Myocyte (in vitro differentiated cells): ENCODE measurements at regions not wholly inside any gene's neighbourhood (a gene's known extent, or its start where the extent isn't known, plus 50 kb on each side); places are given as distances from the start of the nearest gene placed in this dataset.
"Not testable (repeated sequence)": the region's sequence is repeated elsewhere in the genome, so short reads cannot be mapped to it uniquely, and the experiment has no call there.

ENCODE experiments used
- DNase-seq: peaks from one replicate; pipeline ENCODE4 v3.0.0-alpha.2; 2012; ENCODE audit warnings: low read depth

GRCh38 chr7:48992816-48993215 is 68.5 kb downstream of the CDC14C start:
- DNase-seq, result no peak

- no peak for DNase-seq
Measured at GRCh38 chr7:49001610-49002033, 77.3 kb downstream of the CDC14C start.

DNA sequence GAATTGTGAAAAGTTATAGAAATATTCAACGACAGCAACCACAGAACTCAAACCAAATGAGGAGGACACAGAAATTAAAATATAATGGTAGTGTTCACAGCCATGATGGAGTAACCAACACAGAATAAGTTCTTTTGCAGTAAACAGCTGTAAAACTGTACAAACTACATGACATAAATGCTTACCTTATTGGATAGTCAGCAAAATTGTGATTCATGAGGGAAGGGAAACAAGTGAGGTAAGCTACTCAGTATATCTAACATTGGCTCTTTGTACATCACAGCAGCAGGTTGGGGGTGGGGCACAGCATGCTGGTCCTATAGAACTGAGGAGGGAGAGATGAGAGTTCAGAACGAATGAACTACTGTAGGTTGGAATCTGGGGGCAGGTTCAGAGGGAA is 86.4 kb downstream of the CDC14C start:
- no peak for DNase-seq

DNA sequence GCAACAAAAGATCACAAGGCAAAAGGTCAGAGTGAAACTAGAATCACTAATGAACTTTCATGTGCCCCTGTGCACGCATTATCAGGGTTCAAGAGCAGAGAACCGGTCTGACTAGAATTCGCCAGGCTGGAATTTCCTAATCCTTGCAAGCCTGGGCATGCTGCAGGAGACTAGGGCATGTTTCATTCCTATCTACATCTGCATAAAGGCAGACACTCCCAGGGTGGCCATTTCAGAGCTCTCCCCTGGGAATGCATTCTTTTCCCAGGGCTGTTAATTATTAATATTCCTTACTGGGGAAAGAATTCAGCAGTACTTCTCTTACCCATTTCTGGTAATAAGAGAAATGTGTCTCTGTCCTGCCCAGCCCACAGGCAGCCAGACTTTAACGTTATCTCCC is 90.5 kb downstream of the CDC14C start:
- DNase-seq, result no peak

DNA sequence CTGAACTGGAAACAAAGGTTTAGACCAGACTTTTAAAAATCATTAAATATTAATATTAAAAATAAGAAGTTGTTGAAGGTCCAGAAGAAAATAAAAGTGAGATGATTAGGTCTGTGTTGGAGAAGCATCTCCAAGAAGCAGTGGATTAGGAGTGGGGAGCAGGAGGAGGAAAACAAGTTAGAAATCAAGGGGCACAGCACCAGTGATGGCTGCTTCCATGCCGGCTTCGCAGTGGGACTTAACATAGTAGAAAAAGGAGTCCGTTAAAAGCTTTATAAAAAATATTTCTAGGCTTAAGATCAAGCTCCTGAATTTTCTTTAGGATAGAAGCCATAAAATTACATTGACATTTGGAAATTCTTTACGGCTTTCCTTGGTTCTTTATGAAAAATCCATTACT is 95.8 kb downstream of the CDC14C start:
- DNase-seq, result no peak

GRCh38 chr7:49022448-49022847 is 98.1 kb downstream of the CDC14C start:
- DNase-seq, result no peak

- DNase-seq, result no peak
Measured at GRCh38 chr7:49023345-49024328, 99.3 kb downstream of the CDC14C start.

DNA sequence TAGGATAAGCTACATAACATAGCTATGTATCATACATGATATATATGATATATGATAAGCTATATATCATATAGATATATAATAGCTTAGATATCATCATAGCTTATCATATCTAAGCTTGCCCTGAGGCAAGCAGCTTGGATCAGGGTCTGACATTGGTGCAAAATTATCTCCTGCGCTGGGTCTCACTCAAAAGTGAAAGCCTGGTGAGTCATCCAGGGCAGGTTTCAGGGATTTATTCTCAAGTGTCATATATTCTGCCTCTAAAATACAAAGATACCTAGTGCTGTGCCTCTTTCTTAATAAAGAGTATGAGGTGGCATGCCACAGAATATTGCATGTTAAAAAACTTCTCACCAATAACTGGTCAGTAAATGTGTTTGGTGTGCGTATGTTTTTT is 105.9 kb downstream of the CDC14C start:
- no peak for DNase-seq

DNA sequence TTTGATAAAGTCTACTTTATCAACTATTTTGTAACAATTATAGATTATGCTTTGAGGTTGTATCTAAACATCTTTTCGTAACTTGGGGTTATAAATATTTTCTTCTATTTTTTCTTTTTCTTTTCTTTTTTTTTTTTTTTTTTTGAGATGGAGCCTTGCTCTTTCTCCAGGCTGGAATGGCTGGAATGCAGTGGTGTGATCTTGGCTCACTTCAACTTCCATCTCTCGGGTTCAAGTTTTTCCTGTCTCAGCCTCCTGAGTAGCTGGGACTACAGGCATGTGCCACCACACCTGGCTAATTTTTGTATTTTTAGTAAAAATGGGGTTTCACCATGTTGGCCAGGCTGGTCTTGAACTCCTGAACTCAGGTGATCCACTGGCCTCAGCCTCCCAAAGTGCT is 108.8 kb downstream of the CDC14C start:
- not testable (repeated sequence) for DNase-seq

GRCh38 chr7:49037346-49038210 is 113.2 kb downstream of the CDC14C start:
- DNase-seq, result no peak

GRCh38 chr7:49038821-49039358 is 114.5 kb downstream of the CDC14C start:
- DNase-seq, result no peak

DNA sequence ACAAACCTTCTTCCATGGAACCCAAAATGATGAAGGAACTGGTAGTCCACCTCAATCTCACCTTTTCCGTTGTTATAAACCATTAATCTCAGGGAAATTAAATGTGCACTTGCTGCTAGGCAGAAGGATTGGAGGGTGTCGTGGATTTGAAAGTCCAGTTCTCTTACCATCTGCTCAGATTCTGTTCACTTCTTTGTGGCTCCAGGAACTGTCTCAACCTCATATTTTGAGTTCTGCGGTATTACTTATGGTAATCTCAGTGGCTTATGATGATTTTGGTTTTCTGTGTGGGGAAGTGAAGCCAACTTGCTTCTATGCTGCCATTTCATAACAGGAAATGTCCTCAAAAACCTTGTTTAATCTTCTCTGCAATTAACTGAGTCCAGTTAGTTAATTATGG is 136.4 kb downstream of the CDC14C start:
- no peak for DNase-seq

DNA sequence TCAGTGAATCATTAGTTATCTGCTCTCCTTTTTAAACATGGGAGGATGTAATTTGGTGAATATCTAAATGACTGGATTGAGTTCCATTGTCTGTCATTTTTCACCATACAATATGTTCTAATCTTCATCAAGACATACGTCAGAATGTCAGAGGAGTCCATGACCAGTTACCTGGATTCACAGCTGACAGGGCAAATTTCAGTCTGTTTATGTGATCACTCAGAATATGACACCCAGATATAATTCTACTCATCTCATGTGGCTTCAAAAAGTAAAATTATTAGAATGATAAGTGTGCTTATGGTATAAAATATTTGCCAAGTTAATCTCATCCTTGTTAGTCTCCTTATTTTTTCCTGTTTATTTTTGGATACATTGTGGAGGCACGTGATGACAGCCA is 150.2 kb downstream of the CDC14C start:
- no peak for DNase-seq

DNA sequence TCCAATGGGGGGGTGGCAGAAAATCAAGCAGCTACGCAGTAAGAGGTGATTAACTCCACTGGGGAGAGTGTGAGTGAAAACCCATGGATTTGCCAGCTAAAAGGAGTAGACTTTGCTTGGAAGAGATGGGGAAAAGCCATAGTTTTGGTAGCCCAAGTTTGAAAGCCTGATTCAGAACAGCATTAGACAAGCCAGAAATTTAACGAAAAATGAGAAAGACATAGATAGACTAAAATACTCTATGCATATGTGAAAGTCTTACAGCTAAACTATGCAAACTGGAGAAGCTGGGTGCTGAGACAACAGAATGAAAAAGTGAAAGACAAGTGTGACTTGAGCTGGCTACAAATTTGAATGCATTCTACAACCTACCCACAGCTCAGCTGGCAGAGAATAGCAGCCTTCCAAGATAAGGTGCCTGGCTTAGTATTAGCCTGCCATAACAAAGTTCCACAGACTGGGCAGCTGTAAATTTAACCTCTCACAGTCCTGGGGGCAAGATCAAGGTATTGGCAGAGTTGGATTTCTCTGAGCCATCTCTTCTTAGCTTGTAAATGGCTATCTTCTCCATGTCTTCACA is 156.6 kb downstream of the CDC14C start:
- no peak for DNase-seq

DNA sequence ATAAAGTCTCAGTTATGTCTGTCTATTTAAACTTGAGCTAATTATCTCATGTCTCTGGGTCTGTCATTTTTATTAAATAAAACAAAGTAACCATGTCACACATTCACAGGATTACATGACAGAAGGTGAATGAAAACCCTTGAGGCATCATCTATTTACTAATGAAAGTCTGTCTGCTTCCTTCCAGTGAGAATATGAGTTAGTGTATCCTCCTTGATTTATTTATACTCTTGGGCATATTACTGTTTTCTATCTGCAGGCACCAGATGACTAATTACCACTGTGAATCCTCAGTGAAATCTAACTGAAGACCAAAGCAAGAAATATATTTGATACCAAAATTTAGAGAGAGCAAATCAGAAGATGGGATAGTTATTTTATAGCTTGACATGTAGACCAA is 163.7 kb downstream of the CDC14C start:
- no peak for DNase-seq

- DNase-seq, result no peak
Measured at GRCh38 chr7:49089717-49090116, 165.4 kb downstream of the CDC14C start.

GRCh38 chr7:49091089-49091488 is 166.7 kb downstream of the CDC14C start:
- no peak for DNase-seq

GRCh38 chr7:49091519-49091918 is 167.2 kb downstream of the CDC14C start:
- no peak for DNase-seq

GRCh38 chr7:49093218-49093617 is 168.9 kb downstream of the CDC14C start:
- no peak for DNase-seq

GRCh38 chr7:49094866-49095265 is 170.5 kb downstream of the CDC14C start:
- no peak for DNase-seq

DNA sequence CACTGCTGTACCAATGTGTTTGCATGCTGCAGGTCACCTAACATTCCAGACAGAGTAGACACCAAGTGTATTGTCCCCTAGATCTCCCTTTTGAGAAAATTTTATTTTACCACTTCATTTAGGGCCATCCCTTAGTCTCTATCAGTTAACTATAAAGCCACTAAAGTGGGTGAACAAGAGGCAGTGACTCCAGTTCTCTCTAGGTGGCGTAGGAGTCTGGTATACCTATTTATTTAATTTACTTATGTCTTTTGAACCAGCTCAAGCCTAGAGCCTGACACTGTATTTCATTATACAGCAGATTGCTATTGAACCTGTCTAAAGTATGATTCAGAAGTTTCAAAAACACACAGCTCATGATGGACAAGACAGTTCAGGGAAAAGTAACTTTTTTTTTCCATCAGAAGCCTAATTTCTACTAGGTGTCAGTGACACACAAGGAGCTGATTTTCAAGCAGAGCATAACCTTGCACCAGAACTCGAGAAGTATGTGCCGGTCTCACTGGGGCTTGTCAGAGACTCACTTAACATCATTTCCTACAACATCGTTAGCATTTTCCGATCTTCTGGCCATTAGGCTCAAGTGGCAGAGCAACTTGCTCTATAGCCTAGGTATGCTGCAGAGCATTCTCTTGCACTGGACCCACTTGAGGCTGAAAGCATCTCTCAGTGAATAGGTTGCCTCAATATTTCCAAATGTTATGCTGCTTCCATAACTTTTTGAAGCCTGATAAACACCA is 175.4 kb downstream of the CDC14C start:
- DNase-seq, result no peak
